Calu3 (cell line): ENCODE measurements at regions not wholly inside any gene's neighbourhood (a gene's known extent, or its start where the extent isn't known, plus 50 kb on each side); places are given as distances from the start of the nearest gene placed in this dataset.

Experiments
- BruUV-seq: library from RNA; stranded (reverse); fragments of 400-500 nt; replicated peaks from 2 replicates; lab custom pipeline; 2021; lab: Mats Ljungman, UMichigan
- CTCF ChIA-PET: fragments of 300-600 bp; sonication (Branson Sonifier 250); formaldehyde crosslinking; loops from one replicate; lab custom pipeline; 2022; ENCODE audit warnings: antibody characterized with exemption; lab: Charles Lee
- DNase-seq: peaks from one replicate; pipeline ENCODE4 v3.0.0; 2022
- H3K27ac Mint-ChIP-seq: one replicate; pipeline ENCODE4 v1.8.0; 2022; ENCODE audit warnings: mixed read lengths; ENCODE audit not compliant: unreplicated experiment
- H3K27me3 Mint-ChIP-seq: one replicate; pipeline ENCODE4 v1.8.0; 2022; ENCODE audit warnings: mixed read lengths; ENCODE audit not compliant: unreplicated experiment
- H3K36me3 Mint-ChIP-seq: one replicate; pipeline ENCODE4 v1.8.0; 2022; ENCODE audit warnings: mild to moderate bottlenecking, moderate library complexity, mixed read lengths; ENCODE audit not compliant: insufficient read depth, unreplicated experiment
- H3K4me1 Mint-ChIP-seq: one replicate; pipeline ENCODE4 v1.8.0; 2022; ENCODE audit warnings: mild to moderate bottlenecking, low read depth, mixed read lengths; ENCODE audit not compliant: unreplicated experiment
- H3K4me3 Mint-ChIP-seq: one replicate; pipeline ENCODE4 v1.8.0; 2022; ENCODE audit warnings: mild to moderate bottlenecking, low read depth, moderate library complexity, mixed read lengths; ENCODE audit not compliant: unreplicated experiment
- H3K9me3 Mint-ChIP-seq: one replicate; pipeline ENCODE4 v1.8.0; 2022; ENCODE audit warnings: low read depth, mixed read lengths; ENCODE audit not compliant: unreplicated experiment
- CTCF ChIP-seq: fragments of 200-600 bp; IDR thresholded peaks from one replicate; pipeline ENCODE4 v1.8.0; 2022; ENCODE audit warnings: antibody characterized with exemption; ENCODE audit not compliant: unreplicated experiment
- intact Hi-C: fragments of 100-400 bp; cut with micrococcal nuclease; formaldehyde crosslinking; loops from one replicate; pipeline ENCODE4 v1.10.0; 2022; ENCODE audit not compliant: unreplicated experiment

GRCh38 chr16:87248714-87249113, 68.5 kb downstream of the C16orf95 start:
- intact Hi-C loops = no loop called here

GRCh38 chr16:87249425-87249824, 67.8 kb downstream of the C16orf95 start:
- Mint-ChIP-seq H3K27me3 (peaks cover 27% of the 10 kb centered on the region), H3K9me3 (no peaks in the 10 kb centered on the region)

More at GRCh38 chr16:87248714-87249113, 68.5 kb downstream of the C16orf95 start:
- peaks cover 33% of the 10 kb centered on the region for H3K27me3 Mint-ChIP-seq
- H3K4me3 Mint-ChIP-seq = no peak overlapping the region
- H3K4me1 Mint-ChIP-seq = no peaks in the 10 kb centered on the region
- H3K27ac Mint-ChIP-seq = no peak overlapping the region
- no peak for DNase-seq
- no peaks in the 10 kb centered on the region for H3K9me3 Mint-ChIP-seq
- H3K36me3 Mint-ChIP-seq = no peaks in the 10 kb centered on the region
- BruUV-seq = no TSS peak
- CTCF ChIA-PET = no interaction called here
- TF ChIP-seq CTCF = no peak

GRCh38 chr16:87250431-87250960, 66.7 kb downstream of the C16orf95 start:
- Mint-ChIP-seq H3K4me1 (no peaks in the 10 kb centered on the region), H3K9me3 (no peaks in the 10 kb centered on the region), H3K36me3 (no peaks in the 10 kb centered on the region), H3K27ac (no peak overlapping the region), H3K27me3 (peaks cover 24% of the 10 kb centered on the region), H3K4me3 (no peak overlapping the region)
- CTCF ChIA-PET = interaction anchor here (0.8 kb wide), 1 partner anchor 11 kb away, joined by 3 read pairs; no protein-coding TSS in a partner anchor
- BruUV-seq = no TSS peak
- DNase-seq = no peak
- intact Hi-C loops = no loop called here
- no peak for TF ChIP-seq CTCF

More at GRCh38 chr16:87249425-87249824, 67.8 kb downstream of the C16orf95 start:
- intact Hi-C loops = no loop called here
- Mint-ChIP-seq H3K4me3 (no peak overlapping the region), H3K36me3 (no peaks in the 10 kb centered on the region), H3K27ac (no peak overlapping the region), H3K4me1 (no peaks in the 10 kb centered on the region)
- no TSS peak for BruUV-seq
- no peak for DNase-seq
- TF ChIP-seq CTCF = no peak
- CTCF ChIA-PET = no interaction called here

- H3K27me3 Mint-ChIP-seq = peaks cover 11% of the 10 kb centered on the region
- CTCF ChIA-PET = no interaction called here
- no peak for DNase-seq
Observed at GRCh38 chr16:87252269-87252970, 64.8 kb downstream of the C16orf95 start.

More at GRCh38 chr16:87252269-87252970, 64.8 kb downstream of the C16orf95 start:
- intact Hi-C loops = no loop called here
- BruUV-seq = no TSS peak
- no peak for TF ChIP-seq CTCF
- Mint-ChIP-seq H3K9me3 (no peaks in the 10 kb centered on the region), H3K27ac (no peak overlapping the region), H3K4me3 (no peak overlapping the region), H3K4me1 (no peaks in the 10 kb centered on the region), H3K36me3 (no peaks in the 10 kb centered on the region)
